Tibial artery (tissue), 4 donors: ENCODE measurements at regions not wholly inside any gene's neighbourhood (a gene's known extent, or its start where the extent isn't known, plus 50 kb on each side); places are given as distances from the start of the nearest gene placed in this dataset.

Source experiments
- DNase-seq, 2 donors: peaks; one replicate each; pipeline ENCODE4 v3.0.0-alpha.2; 2019
- H3K27ac ChIP-seq, 2 donors: fragments of 200-600 bp; sonication (generic) in 1 of 2; 1 replicate in 1 of 2; 2 replicates in 1 of 2; pipeline ENCODE4 v1.5.1; 2018 to 2019; ENCODE audit warnings: mild to moderate bottlenecking in 1 of 2
- H3K27me3 ChIP-seq, 2 donors: fragments of 200-600 bp; sonication (generic) in 1 of 2; one replicate each; pipeline versions ENCODE4 v1.5.1 to v1.6.0; 2016 to 2019
- H3K36me3 ChIP-seq, 3 donors: fragments of 200-600 bp; sonication (generic) in 2 of 3; one replicate each; pipeline ENCODE4 v1.5.1; 2016 to 2019; ENCODE audit warnings: mild to moderate bottlenecking in 2 of 3
- H3K4me1 ChIP-seq, 4 donors: fragments of 200-600 bp; sonication (generic) in 2 of 4; 1 replicate in 3 of 4; 2 replicates in 1 of 4; pipeline ENCODE4 v1.5.1; 2016 to 2019
- H3K4me3 ChIP-seq, 2 donors: fragments of 200-600 bp; sonication (generic) in 1 of 2; 1 replicate in 1 of 2; 2 replicates in 1 of 2; pipeline ENCODE4 v1.5.1; 2018 to 2019; ENCODE audit warnings: mild to moderate bottlenecking in 2 of 2
- H3K9me3 ChIP-seq, 3 donors: fragments of 200-600 bp; sonication (generic) in 1 of 3; one replicate each; pipeline ENCODE4 v1.5.1; 2016 to 2019
- CTCF ChIP-seq, 2 experiments: fragments of 200-600 bp in 1 of 2; fragments of 450-650 bp in 1 of 2; IDR thresholded peaks; one replicate each; pipeline ENCODE4 v1.5.1; 2017 to 2019; ENCODE audit warnings: antibody characterized with exemption in 2 of 2, mild to moderate bottlenecking in 1 of 2, moderate library complexity in 1 of 2
- intact Hi-C: fragments of 100-400 bp; cut with DNase I; formaldehyde crosslinking; loops from one replicate; pipeline ENCODE4 v1.15.0; 2023; ENCODE audit warnings: low total_unique reads

DNA sequence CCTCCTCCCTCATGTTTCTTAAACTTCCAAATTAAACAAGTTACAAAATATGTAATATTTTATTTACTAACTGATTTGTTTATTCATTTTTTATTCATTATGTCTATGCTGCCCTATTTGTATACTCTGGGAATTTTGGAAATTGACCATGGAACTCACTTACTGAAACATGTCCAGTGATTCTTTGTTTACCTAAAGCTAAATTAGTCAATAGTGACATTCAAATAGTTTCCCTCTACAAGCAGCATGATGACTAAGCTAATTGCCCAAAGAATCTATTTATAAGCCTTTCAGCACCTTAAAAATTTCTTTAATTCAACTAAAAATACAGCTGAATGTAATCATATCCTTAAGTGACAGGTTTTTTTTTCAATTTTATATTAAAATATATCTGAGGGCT lies 437.7 kb downstream of the SI start:
- intact Hi-C loops, result no loop called here
- no peak overlapping the region for H3K27ac ChIP-seq
- H3K4me1 ChIP-seq, result no peaks in the 10 kb centered on the region
- TF ChIP-seq CTCF (IDR thresholded peaks at IDR 0.05), result no peak
- no peak overlapping the region for H3K4me3 ChIP-seq
- DNase-seq, result no peak
- no peaks in the 10 kb centered on the region for H3K27me3 ChIP-seq
- H3K36me3 ChIP-seq, result no peaks in the 10 kb centered on the region
- no peaks in the 10 kb centered on the region for H3K9me3 ChIP-seq

GRCh38 chr3:164620956-164621355 lies 457.3 kb downstream of the SI start:
- no peak for DNase-seq
- Histone ChIP-seq H3K36me3 (no peaks in the 10 kb centered on the region), H3K27me3 (no peaks in the 10 kb centered on the region), H3K4me3 (no peak overlapping the region), H3K27ac (no peak overlapping the region), H3K4me1 (no peaks in the 10 kb centered on the region), H3K9me3 (no peaks in the 10 kb centered on the region)
- intact Hi-C loops, result no loop called here
- TF ChIP-seq CTCF (IDR thresholded peaks at IDR 0.05), result no peak

DNA sequence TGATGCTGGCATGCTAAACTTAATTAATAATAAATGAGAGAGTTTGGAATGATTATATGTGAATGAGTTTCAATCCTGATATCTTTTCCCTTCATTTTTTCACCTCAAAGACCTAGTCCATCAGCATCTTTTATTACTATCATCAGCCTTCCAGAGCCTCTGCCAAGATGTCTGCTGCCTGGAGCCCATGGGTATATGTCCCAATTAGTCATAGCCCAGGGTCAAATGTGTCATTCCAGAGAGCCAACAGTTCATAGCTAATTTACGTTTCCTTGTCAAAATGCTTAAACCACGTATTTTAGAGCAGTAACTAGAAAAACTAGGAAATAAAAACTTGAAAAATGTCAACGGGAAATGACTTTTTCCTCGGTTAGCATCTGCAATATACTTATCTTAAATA lies 457.9 kb downstream of the SI start:
- no peaks in the 10 kb centered on the region for H3K27me3 ChIP-seq
- intact Hi-C loops, result no loop called here
- no peak for DNase-seq
- H3K4me3 ChIP-seq, result no peak overlapping the region
- H3K4me1 ChIP-seq, result no peaks in the 10 kb centered on the region
- no peak overlapping the region for H3K27ac ChIP-seq
- TF ChIP-seq CTCF (IDR thresholded peaks at IDR 0.05), result no peak
- no peaks in the 10 kb centered on the region for H3K9me3 ChIP-seq
- no peaks in the 10 kb centered on the region for H3K36me3 ChIP-seq

DNA sequence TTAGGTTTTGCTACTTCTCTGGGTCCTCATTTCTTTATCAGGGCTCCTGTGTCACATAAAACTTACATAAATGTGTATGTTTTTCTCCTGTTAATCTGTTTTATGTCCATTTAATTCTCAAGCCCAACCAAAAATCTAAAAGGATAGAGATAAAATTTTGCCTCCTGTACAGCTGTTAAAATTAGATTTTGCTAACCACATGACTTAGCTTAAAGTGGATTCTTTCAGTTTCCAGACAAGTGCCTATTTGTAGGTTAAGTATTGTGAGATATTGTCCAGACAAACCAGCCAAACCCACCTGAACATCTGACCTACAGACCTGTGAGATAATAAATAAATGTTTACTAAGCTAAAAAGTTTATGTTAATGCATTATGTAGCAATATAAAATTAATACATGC lies 465.5 kb downstream of the SI start:
- Histone ChIP-seq H3K36me3 (no peaks in the 10 kb centered on the region), H3K9me3 (no peaks in the 10 kb centered on the region), H3K4me1 (no peaks in the 10 kb centered on the region), H3K27me3 (no peaks in the 10 kb centered on the region), H3K4me3 (no peak overlapping the region), H3K27ac (no peak overlapping the region)
- intact Hi-C loops, result no loop called here
- no peak for TF ChIP-seq CTCF (IDR thresholded peaks at IDR 0.05)
- DNase-seq, result no peak

GRCh38 chr3:164608554-164609276 lies 469.6 kb downstream of the SI start:
- Histone ChIP-seq H3K4me3 (no peak overlapping the region), H3K4me1 (no peaks in the 10 kb centered on the region), H3K36me3 (no peaks in the 10 kb centered on the region), H3K9me3 (no peaks in the 10 kb centered on the region), H3K27ac (no peak overlapping the region), H3K27me3 (no peaks in the 10 kb centered on the region)
- DNase-seq, result no peak
- TF ChIP-seq CTCF (IDR thresholded peaks at IDR 0.05), result no peak
- intact Hi-C loops, result no loop called here

DNA sequence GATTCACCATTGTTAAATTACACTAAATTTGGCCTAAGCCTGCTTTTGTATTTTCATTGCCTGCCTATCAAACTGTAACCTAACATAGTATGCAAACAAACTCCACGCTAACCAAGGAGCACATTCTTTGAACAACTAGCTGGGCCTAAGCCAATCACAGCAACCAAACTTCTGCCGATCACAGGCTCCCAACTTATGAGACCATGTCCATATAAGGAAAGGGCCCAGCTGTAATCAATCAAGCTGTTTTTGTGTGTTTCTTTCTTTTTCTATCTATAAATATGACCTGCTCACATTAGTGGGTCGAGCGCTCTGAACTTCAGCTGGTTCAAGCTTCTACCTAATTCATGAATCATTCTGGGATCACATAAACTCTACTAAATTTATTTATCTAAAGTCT lies 473.6 kb downstream of the SI start:
- no peaks in the 10 kb centered on the region for H3K27me3 ChIP-seq
- intact Hi-C loops, result no loop called here
- no peak for DNase-seq
- H3K4me3 ChIP-seq, result no peak overlapping the region
- no peaks in the 10 kb centered on the region for H3K4me1 ChIP-seq
- H3K36me3 ChIP-seq, result no peaks in the 10 kb centered on the region
- no peaks in the 10 kb centered on the region for H3K9me3 ChIP-seq
- H3K27ac ChIP-seq, result no peak overlapping the region
- TF ChIP-seq CTCF (IDR thresholded peaks at IDR 0.05), result no peak
